MM.1S (cell line): ENCODE measurements at regions not wholly inside any gene's neighbourhood (a gene's known extent, or its start where the extent isn't known, plus 50 kb on each side); places are given as distances from the start of the nearest gene placed in this dataset.

Source experiments
- DNase-seq: peaks from one replicate; pipeline ENCODE4 v3.0.0-alpha.2; 2015
- H2AFZ ChIP-seq: fragments of 300-600 bp; sonication (generic); 2 replicates; pipeline ENCODE4 v1.6.0; 2016; ENCODE audit warnings: antibody characterized with exemption, low read length
- H3F3A ChIP-seq: fragments of 300-600 bp; sonication (generic); 2 replicates; pipeline ENCODE4 v1.6.1; 2016; ENCODE audit warnings: mild to moderate bottlenecking, antibody characterized with exemption, low read length, moderate library complexity, mixed read lengths; ENCODE audit not compliant: insufficient read depth
- H3K27ac ChIP-seq: fragments of 300-600 bp; sonication (generic); 2 replicates; pipeline ENCODE4 v1.5.1; 2016; ENCODE audit warnings: mild to moderate bottlenecking, low read length
- H3K27me3 ChIP-seq: fragments of 300-600 bp; sonication (generic); replicated peaks from 2 replicates; pipeline ENCODE4 v1.6.0; 2016; ENCODE audit warnings: low read length; ENCODE audit not compliant: insufficient read depth
- H3K36me3 ChIP-seq: fragments of 300-600 bp; sonication (generic); replicated peaks from 2 replicates; pipeline ENCODE4 v1.6.1; 2016; ENCODE audit warnings: mild to moderate bottlenecking, low read length, mixed read lengths; ENCODE audit not compliant: insufficient read depth
- H3K4me1 ChIP-seq: fragments of 300-600 bp; sonication (generic); 2 replicates; pipeline ENCODE4 v1.6.1; 2016; ENCODE audit warnings: low read length, mixed read lengths
- H3K4me2 ChIP-seq: fragments of 300-600 bp; sonication (generic); 2 replicates; pipeline ENCODE4 v1.6.0; 2016; ENCODE audit warnings: low read depth, low read length
- H3K4me3 ChIP-seq: fragments of 300-600 bp; sonication (generic); 2 replicates; pipeline ENCODE4 v1.5.1; 2016; ENCODE audit warnings: low read length, mixed read lengths
- H3K79me2 ChIP-seq: fragments of 300-600 bp; sonication (generic); 2 replicates; pipeline ENCODE4 v1.6.1; 2016; ENCODE audit warnings: mixed run types, low read length, mixed read lengths
- H3K9ac ChIP-seq: fragments of 300-600 bp; sonication (generic); 2 replicates; pipeline ENCODE4 v1.6.1; 2016; ENCODE audit warnings: low read length, mixed read lengths
- H3K9me2 ChIP-seq: fragments of 300-600 bp; sonication (generic); replicated peaks from 2 replicates; pipeline ENCODE4 v1.6.1; 2016; ENCODE audit warnings: mild to moderate bottlenecking, low read length, mixed read lengths; ENCODE audit not compliant: insufficient read depth
- H3K9me3 ChIP-seq: fragments of 300-600 bp; sonication (generic); replicated peaks from 2 replicates; pipeline ENCODE4 v1.6.1; 2016; ENCODE audit warnings: mild to moderate bottlenecking, low read length, mixed read lengths; ENCODE audit not compliant: insufficient read depth
- H4K20me1 ChIP-seq: fragments of 300-600 bp; sonication (generic); 2 replicates; pipeline ENCODE4 v1.6.1; 2016; ENCODE audit warnings: mild to moderate bottlenecking, low read length, moderate library complexity, mixed read lengths; ENCODE audit not compliant: insufficient read depth
- CTCF ChIP-seq: fragments of 300-600 bp; sonication (generic); IDR thresholded peaks from 2 replicates; pipeline ENCODE4 v1.5.1; 2016; ENCODE audit warnings: antibody characterized with exemption, low read length, mixed read lengths
- EZH2 ChIP-seq: fragments of 300-600 bp; sonication (generic); optimal IDR thresholded peaks from 2 replicates; pipeline ENCODE3; 2017; ENCODE audit warnings: low read depth, mild to moderate bottlenecking, antibody characterized with exemption, low read length, mixed read lengths
- EZH2phosphoT487 ChIP-seq: fragments of 300-600 bp; sonication (generic); IDR thresholded peaks from 2 replicates; pipeline ENCODE4 v1.6.1; 2018; ENCODE audit warnings: antibody characterized with exemption, low read length

GRCh38 chr1:193914871-193915270 is 728.5 kb upstream of the B3GALT2 start:
- no peaks in the 10 kb centered on the region for H3F3A ChIP-seq
- no peak for TF ChIP-seq CTCF
- TF ChIP-seq EZH2phosphoT487: no peak
- TF ChIP-seq EZH2: no peak
- H3K9me2 ChIP-seq: no peaks in the 10 kb centered on the region
- H2AFZ ChIP-seq: no peak overlapping the region
- no peak overlapping the region for H3K4me2 ChIP-seq
- H3K27me3 ChIP-seq: no peaks in the 10 kb centered on the region
- no peaks in the 10 kb centered on the region for H3K4me1 ChIP-seq
- no peaks in the 10 kb centered on the region for H3K79me2 ChIP-seq
- no peaks in the 10 kb centered on the region for H3K36me3 ChIP-seq
- no peak overlapping the region for H3K27ac ChIP-seq
- H3K9me3 ChIP-seq: no peaks in the 10 kb centered on the region
- H3K9ac ChIP-seq: no peak overlapping the region
- no peak overlapping the region for H3K4me3 ChIP-seq
- no peak for DNase-seq
- no peaks in the 10 kb centered on the region for H4K20me1 ChIP-seq

GRCh38 chr1:193909406-193910082 is 723.1 kb upstream of the B3GALT2 start:
- TF ChIP-seq EZH2 (no peak), EZH2phosphoT487 (no peak), CTCF (no peak)
- H3K27ac ChIP-seq: no peak overlapping the region
- no peak overlapping the region for H3K4me2 ChIP-seq
- H4K20me1 ChIP-seq: no peaks in the 10 kb centered on the region
- no peaks in the 10 kb centered on the region for H3K36me3 ChIP-seq
- no peak overlapping the region for H3K4me3 ChIP-seq
- no peaks in the 10 kb centered on the region for H3K4me1 ChIP-seq
- no peak overlapping the region for H2AFZ ChIP-seq
- DNase-seq: no peak
- H3K9ac ChIP-seq: no peak overlapping the region
- no peaks in the 10 kb centered on the region for H3K9me3 ChIP-seq
- no peaks in the 10 kb centered on the region for H3F3A ChIP-seq
- no peaks in the 10 kb centered on the region for H3K27me3 ChIP-seq
- H3K9me2 ChIP-seq: no peaks in the 10 kb centered on the region
- H3K79me2 ChIP-seq: no peaks in the 10 kb centered on the region

- Histone ChIP-seq H4K20me1 (no peaks in the 10 kb centered on the region), H3K4me1 (no peaks in the 10 kb centered on the region), H3K9me2 (no peaks in the 10 kb centered on the region), H2AFZ (no peak overlapping the region; the same call in 1 of the 2 replicates), H3K9me3 (no peaks in the 10 kb centered on the region), H3K4me3 (no peak overlapping the region), H3K79me2 (no peaks in the 10 kb centered on the region), H3K9ac (no peak overlapping the region), H3K27me3 (no peaks in the 10 kb centered on the region), H3K27ac (no peak overlapping the region), H3F3A (no peaks in the 10 kb centered on the region), H3K36me3 (no peaks in the 10 kb centered on the region), H3K4me2 (no peak overlapping the region)
- no peak for DNase-seq
- TF ChIP-seq EZH2 (no peak), EZH2phosphoT487 (no peak), CTCF (no peak)
Measured at GRCh38 chr1:193905288-193906085, 719.1 kb upstream of the B3GALT2 start.
